H7 (cell line): ENCODE measurements at regions not wholly inside any gene's neighbourhood (a gene's known extent, or its start where the extent isn't known, plus 50 kb on each side); places are given as distances from the start of the nearest gene placed in this dataset.

Source experiments
- DNase-seq: peaks from one replicate; pipeline ENCODE4 v3.0.0; 2012
- H3K27me3 ChIP-seq: 2 replicates; pipeline ENCODE4 v1.6.0; 2011; ENCODE audit warnings: mild to moderate bottlenecking, low read length; ENCODE audit not compliant: control insufficient read depth, insufficient read depth
- H3K36me3 ChIP-seq: replicated peaks from 2 replicates; pipeline ENCODE4 v1.5.1; 2011; ENCODE audit warnings: low read length; ENCODE audit not compliant: control insufficient read depth, insufficient read depth
- H3K4me3 ChIP-seq: 2 replicates; pipeline ENCODE4 v1.5.1; 2011; ENCODE audit warnings: low read depth, mild to moderate bottlenecking, control low read depth, low read length, moderate library complexity; ENCODE audit not compliant: insufficient read depth

DNA sequence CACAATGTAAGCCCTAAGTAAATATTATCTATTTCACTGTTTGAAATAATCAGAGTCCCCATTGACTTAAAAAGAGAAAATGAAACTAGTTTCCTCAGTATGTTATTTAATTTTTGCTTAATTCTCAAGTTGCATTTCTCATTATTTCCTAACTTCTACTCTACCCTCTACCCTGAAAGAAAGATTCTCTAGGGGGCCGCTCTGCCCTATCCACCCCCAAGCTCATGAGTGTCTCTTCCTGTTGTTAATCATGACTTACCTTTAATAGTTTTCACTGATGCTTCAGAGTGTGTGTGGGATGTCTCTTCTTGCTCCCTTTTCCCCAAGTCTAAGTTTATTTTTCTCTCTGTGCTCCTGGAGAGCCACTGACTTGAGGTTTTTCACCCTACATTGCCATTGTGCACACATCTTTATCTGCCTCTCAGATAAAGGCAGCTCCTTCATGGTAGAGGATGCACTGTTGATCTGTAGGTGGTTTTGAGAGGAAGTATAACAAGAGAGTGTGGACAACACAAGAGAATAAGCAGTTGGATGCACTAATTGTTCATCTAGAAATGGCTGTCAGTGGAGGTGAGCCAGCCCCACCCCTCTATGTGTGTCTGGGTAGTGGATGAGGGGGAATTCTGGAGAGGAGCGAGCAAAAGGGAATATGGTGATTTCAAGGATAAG is 261.7 kb downstream of the CHRM3 start:
- H3K36me3 ChIP-seq: no peaks in the 10 kb centered on the region; the same call in 1 of the 2 replicates
- no peak overlapping the region for H3K4me3 ChIP-seq
- no peak for DNase-seq
- H3K27me3 ChIP-seq: no peaks in the 10 kb centered on the region

DNA sequence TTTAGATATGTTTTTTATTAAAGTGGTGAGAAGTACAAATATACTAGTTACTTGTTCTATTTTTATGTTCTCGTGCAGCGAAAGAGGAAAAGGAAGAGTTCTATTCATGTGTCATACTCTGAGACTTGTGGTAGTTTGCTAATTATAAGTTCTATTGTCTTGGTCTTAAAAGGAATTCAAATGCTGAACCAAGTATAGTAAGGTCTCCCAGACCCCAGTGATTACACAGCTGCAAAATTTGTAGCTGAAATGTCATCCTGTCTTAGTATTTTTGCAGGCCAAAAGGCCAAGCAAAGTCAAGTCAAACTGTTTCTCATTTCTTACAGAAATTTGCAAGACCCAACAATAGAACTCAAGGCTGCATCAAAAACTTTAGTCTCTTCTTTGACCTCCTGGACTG is 268.7 kb downstream of the CHRM3 start:
- H3K4me3 ChIP-seq: no peak overlapping the region
- DNase-seq: no peak
- no peaks in the 10 kb centered on the region for H3K36me3 ChIP-seq
- H3K27me3 ChIP-seq: no peaks in the 10 kb centered on the region

DNA sequence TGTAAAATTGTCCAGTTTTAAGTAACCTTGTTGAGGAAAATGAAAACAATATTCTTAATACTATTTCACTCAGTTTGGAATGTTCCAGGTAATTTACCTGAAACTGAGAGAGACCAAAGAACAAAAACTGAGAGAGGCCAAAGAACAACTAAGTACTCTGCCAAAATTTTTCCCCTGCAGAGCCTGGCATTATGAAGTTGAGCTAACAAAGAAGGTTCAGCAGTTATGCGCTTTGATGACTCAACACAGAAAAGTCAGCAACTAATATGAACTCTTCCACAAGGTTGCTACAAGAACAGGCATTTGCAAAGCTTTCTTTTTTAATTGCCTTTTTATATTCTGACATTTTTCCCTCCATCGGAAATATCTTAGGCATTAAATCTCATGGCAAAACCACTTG is 270.9 kb downstream of the CHRM3 start:
- H3K36me3 ChIP-seq: no peaks in the 10 kb centered on the region
- DNase-seq: no peak
- H3K27me3 ChIP-seq: no peaks in the 10 kb centered on the region
- H3K4me3 ChIP-seq: no peak overlapping the region

DNA sequence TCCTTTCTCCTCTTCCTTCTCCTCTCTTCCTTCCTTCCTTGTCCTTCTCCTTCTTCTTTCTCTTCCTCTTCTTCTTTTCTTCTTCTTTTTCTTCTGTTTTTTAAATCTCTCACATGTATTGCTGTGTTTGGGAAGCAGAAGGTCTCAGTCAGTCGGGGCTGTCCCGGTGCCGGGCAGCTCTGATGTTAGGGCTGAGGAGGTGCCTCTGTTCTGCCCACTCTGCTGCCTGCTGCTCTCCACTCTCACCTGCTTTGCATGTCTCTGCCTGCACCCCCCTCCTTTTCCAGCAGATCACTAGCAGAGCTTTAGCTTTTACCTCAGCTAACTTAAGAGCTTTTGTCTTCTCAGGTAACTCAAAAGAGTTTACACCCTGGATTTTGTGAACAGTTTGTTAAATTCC is 276.6 kb downstream of the CHRM3 start:
- Histone ChIP-seq H3K27me3 (no peaks in the 10 kb centered on the region), H3K36me3 (no peaks in the 10 kb centered on the region), H3K4me3 (no peak overlapping the region)
- DNase-seq: no peak

DNA sequence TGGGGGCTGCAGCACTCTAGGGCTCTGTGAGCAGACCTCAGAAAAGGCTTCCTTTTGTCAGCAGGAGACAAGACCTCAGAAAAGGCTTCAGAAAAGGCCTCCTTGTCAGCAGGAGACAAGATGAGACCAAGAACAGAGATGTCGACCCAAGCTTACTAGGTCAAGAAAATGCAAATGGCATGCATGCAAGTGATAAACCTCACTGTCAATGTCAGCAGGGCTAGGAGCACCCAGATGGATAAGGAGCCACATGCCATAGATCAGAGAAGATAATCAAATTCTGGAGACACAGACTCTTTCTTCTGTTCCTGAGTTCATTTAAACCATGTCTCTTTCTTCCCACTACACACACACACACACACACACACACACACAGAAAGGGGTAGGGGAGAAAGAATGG is 285.9 kb downstream of the CHRM3 start:
- Histone ChIP-seq H3K4me3 (no peak overlapping the region), H3K27me3 (no peaks in the 10 kb centered on the region), H3K36me3 (no peaks in the 10 kb centered on the region)
- no peak for DNase-seq

DNA sequence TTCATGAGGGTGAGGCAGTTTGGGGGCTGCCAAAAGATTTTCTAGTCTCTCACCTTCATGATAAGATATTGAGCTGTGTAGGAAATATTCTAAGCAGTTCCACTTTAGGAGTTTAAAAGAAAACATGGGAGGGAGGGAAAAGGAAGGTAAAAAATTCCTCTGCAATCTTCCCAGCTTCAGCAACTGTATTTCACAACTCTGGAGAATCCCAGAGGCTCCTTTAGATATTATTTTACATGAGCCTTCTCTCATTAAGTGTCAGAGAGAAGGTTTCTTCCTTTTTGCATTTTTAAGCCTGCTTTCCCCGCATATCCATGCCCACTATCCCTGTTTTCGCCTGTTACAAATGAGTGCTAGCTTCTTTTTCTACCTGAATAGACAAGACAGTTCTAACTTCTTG is 289.4 kb downstream of the CHRM3 start:
- H3K36me3 ChIP-seq: no peaks in the 10 kb centered on the region
- H3K4me3 ChIP-seq: no peak overlapping the region
- no peak for DNase-seq
- H3K27me3 ChIP-seq: no peaks in the 10 kb centered on the region

DNA sequence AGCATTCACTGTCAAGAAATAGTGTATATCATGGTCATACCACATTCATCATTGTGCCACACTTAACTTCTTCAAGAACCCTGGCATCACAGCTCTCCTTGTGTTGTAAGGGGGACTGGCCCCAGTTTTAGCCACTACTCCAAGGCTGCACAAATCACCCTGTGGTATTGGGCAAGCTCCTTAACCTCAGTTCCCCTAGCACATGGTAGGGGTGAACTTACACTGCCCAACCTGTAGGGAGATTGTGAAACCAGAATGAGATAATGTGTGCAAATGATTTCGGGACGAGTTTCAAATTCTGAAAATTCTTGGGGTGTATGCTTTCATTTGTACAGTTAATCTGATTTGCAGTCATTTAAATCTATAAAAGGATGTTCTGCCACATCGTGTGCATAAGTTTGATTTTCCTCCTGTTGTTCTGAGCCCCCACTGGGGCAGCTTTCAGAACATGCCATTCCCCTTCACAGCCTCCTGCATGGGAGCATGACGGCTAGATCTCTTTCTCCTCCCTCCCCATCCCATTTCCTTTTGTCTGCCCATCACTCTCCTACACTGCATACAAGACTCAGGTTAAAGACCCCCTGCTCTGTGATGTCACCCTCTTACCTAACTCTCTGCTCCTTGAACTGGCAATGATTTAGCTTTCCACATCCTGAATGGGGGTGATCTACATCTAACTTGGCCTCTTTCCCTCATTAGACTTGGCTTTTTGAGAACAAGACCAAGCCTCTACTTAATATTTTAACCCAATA is 290.3 kb downstream of the CHRM3 start:
- Histone ChIP-seq H3K27me3 (no peaks in the 10 kb centered on the region), H3K4me3 (no peak overlapping the region), H3K36me3 (no peaks in the 10 kb centered on the region)
- DNase-seq: no peak

DNA sequence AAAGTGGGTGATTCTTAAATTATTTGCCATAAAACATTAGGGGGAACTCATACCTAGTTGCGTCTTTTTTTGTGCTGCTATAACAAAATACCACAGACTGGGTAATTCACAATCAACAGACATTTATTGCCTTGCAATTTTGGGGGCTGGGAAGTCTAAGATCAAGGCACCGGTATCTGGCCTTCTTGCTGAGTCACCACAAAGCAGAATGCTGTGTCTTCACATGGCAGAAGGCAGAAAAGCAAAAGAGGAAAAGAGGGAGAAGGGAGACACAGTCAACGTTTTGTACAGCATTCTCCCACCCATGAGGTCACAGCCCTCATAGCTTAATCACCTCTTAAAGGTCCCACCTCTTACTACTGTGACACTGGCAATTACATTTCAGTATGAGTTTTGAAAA is 291.0 kb downstream of the CHRM3 start:
- no peaks in the 10 kb centered on the region for H3K36me3 ChIP-seq
- no peaks in the 10 kb centered on the region for H3K27me3 ChIP-seq
- H3K4me3 ChIP-seq: no peak overlapping the region
- DNase-seq: no peak

DNA sequence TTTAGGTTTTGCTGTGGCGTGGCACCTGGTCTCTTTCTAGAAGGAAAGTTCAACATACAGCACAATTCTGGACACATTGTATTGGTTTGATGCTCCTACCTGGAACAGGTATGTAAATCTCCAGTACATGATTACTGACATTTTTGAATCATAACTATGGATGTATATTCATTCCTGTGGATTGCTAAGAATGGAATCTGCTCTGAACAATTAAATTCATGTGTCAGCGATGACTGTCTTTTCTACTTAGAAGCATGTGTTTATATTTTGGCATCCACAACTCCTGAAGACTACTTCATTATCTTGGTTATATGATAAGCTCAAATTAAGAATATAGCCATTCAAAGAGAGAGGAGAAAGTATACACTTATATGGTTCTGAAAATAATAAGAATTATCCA is 291.8 kb downstream of the CHRM3 start:
- H3K36me3 ChIP-seq: no peaks in the 10 kb centered on the region
- no peak overlapping the region for H3K4me3 ChIP-seq
- H3K27me3 ChIP-seq: no peaks in the 10 kb centered on the region
- no peak for DNase-seq

DNA sequence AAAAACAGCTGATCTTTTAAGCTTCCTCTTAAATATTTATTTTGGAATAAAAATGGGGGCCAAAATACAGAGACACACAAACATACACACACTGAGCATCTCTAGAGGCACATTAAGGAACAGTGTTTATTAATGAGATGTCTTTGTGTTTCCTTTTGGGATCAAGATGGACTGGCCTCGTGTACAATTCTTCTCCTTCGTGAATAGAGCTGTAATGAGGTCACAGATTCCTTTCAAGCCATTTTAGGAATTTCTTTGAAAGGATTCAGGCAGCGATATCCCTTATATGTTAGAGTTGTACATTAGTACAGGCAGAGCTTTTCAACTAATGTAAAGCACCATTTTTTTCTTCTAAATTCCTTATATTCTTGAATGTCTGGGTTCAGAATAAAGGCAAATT is 295.7 kb downstream of the CHRM3 start:
- Histone ChIP-seq H3K27me3 (no peaks in the 10 kb centered on the region), H3K4me3 (no peak overlapping the region), H3K36me3 (no peaks in the 10 kb centered on the region)
- DNase-seq: no peak

DNA sequence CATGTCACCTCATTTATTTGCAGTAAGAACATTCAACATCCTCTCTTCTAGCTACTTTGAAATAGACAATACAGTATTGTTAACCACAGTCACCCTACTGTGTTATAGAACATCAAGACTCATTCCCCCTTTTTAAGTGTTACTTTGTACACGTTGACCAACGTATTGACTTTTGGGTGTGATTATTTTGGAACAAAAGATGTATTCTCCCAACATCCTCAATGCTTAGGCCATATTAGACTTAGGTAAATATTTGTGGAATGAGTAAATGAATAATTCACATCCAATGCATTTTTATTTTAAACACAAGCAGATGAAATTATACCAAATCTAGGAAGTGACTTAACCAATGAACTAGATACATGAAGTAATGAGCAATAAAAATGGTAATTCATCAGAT is 296.6 kb downstream of the CHRM3 start:
- no peak for DNase-seq
- no peaks in the 10 kb centered on the region for H3K36me3 ChIP-seq
- no peaks in the 10 kb centered on the region for H3K27me3 ChIP-seq
- no peak overlapping the region for H3K4me3 ChIP-seq

DNA sequence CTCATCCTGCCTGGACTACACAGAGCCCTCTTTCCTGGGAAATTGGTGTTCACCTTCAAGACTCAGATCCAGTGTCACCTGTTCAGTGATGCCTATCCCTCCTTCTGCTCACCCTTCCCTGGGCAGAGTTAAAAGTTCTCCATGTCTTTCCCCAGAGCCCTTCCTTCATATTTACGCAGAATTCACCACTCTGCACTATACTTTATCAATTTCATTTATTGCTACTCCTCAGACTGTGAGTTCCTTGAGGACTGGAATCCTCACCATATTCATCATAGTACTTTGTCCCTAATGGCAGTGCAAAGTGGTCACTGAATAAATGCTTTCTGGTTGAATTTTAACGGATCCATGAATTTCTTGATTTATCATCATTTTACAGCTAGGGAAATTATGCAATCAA is 300.0 kb downstream of the CHRM3 start:
- Histone ChIP-seq H3K4me3 (no peak overlapping the region), H3K36me3 (no peaks in the 10 kb centered on the region), H3K27me3 (no peaks in the 10 kb centered on the region)
- DNase-seq: no peak

DNA sequence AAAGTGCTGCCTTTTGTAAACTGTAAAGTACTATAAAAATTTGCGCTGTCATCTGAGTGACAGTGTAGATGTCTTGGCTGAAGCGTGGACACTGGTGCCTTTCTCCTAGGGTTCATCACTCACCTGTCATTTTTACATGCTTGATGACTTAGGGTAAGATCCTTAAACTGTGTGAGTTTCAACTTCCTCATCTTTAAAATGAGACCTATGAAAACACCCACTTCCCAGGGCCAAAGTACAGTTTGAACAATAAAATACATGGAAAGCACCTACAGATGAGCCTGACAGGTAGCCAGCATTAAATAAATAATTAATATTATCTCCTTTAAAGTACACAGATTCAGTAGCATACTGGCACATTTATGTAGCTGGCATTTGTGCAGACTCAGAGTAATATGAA is 309.9 kb downstream of the CHRM3 start:
- Histone ChIP-seq H3K27me3 (no peaks in the 10 kb centered on the region), H3K4me3 (no peak overlapping the region), H3K36me3 (no peaks in the 10 kb centered on the region)
- no peak for DNase-seq

DNA sequence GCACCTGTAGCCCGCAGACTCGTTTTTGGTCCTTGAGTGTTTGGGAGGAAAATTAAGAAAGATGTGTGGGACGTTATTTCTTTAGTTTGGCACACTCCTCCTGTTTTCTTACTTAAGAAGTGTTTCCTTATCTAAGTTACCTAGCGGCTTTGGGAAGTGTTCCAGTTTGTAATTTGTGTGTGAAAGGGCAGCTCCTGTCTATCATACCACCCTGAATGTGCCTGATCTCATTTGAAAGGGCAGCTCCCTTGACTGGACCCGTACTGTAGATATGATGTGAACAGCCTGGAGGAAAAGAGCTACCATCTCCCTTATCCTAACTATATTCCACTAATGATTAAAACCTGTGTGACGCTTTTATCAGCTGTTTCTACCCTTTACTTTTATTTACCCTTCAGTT is 314.3 kb downstream of the CHRM3 start:
- Histone ChIP-seq H3K27me3 (no peaks in the 10 kb centered on the region), H3K36me3 (no peaks in the 10 kb centered on the region), H3K4me3 (no peak overlapping the region)
- DNase-seq: no peak

DNA sequence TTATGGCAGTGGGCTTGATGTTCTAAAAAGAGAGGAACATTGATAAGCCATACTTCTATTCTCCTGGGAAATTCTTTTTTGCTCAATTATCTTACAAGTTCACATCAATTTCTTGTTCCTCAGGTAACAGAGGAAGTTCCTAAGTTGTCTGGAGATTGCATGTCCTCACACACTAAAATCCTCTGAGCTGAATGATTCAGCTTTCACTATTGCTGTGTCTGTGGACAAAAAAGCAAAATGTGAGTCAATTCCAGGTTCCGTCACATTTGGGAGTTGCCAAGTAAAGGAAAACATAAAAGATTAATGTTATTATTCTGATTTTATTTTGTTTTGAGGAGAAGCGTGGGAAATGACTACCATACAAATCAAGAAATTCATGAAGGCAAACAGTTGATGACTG is 316.7 kb downstream of the CHRM3 start:
- DNase-seq: no peak
- Histone ChIP-seq H3K27me3 (no peaks in the 10 kb centered on the region), H3K4me3 (no peak overlapping the region), H3K36me3 (no peaks in the 10 kb centered on the region)
